Fibroblast of skin of left biceps (primary cell): ENCODE measurements at regions not wholly inside any gene's neighbourhood (a gene's known extent, or its start where the extent isn't known, plus 50 kb on each side); places are given as distances from the start of the nearest gene placed in this dataset.
A peak's percentile ranks its signal among the peaks of the same experiment; 100 is the strongest.
"Not testable (repeated sequence)": the region's sequence is repeated elsewhere in the genome, so short reads cannot be mapped to it uniquely, and the experiment has no call there.

Source experiments
- DNase-seq, 2 experiments: peaks; one replicate each; pipeline ENCODE4 v3.0.0-alpha.2; 2013; ENCODE audit warnings: low read depth in 2 of 2

DNA sequence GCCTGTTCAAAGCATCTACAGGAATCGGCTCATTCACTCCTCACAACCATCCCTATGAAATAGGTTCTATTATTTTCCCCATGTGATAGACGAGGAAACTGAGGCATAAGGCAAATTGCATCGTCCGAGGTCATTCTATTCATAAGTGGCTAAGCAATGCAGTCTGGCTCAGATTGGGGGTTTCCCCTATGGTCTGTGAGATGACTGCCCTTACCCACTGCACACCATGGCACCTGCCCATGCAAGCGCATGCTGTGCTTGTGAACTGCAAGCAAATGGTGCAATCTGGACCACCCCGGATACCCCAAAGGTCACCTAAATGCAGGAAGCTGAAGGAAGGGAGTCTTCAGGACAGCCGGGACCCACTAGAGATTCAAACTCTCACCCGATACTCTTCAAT, 123.4 kb upstream of the SOD1 start:
- DNase-seq: no peak

GRCh38 chr21:31531967-31532366, 127.5 kb upstream of the SOD1 start:
- DNase-seq: no peak

GRCh38 chr21:31530897-31531705, 128.4 kb upstream of the SOD1 start:
- no peak for DNase-seq

- DNase-seq: no peak
Measured at GRCh38 chr21:31530364-31530763, 129.1 kb upstream of the SOD1 start.

DNA sequence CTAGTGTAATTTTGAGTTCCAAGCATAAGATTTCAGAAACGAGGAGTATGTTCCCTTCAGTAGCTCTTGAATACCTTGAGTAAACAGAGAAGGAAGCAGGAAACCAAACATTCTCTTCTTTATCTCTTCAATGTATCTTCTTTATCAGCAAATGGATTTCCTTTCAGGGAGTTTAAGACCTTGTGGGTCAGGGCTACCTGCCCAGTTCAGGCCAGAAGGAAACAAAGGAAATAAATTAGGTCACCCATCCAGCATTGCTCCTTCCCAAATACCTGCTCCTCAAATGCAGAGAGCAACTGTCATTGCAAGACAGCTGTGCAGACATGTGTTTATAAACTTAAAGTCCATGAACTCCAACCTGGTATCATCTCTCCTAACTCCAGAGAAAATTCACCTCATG, 130.1 kb upstream of the SOD1 start:
- DNase-seq: no peak

DNA sequence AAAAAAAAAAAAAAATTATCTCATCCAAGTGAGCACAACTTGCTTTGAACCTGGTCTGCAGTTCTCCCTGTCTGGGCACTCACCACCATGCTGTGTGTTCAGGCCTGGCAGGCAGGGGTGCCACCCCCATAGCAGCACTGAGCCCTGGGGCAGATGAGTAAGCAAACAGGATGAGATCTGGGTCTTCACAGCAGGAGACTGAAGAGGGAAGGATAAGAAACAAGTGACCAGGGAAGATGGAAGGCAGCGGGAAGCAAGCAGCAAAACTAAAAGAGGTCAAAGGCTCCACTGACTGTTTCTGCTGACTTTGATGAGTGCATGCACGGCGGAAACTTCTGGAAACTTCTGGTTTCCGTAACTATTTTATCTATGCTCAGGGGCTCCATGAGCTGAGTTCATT, 133.5 kb upstream of the SOD1 start:
- DNase-seq: no peak

GRCh38 chr21:31524140-31524539, 135.4 kb upstream of the SOD1 start:
- no peak for DNase-seq

- DNase-seq: no peak
Measured at GRCh38 chr21:31521515-31521914, 138.0 kb upstream of the SOD1 start.

DNA sequence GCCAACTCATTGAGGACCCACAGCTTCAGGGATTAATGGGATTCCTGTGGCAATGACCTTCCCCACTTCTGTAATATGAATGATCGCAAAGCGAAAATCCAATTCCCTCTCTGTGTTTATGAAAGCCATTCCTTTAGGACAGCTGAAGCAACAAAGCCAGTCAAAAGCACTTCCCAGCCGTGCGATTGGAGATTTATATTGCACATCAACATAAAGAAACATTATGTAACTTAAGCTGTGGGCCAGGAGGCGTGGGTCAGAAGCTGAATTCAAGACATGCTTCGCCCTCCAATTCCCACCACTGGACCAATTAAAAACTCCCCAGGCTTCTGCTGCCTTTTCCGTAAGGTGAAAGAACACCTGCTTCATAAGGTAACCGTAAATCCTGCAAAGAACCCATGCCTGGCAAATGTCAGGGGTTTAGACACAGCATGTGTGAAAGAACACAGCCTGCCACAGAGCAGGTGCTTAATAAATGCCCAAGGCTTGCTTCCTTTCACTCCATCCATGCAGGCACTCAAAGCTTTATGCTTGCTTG, 138.9 kb upstream of the SOD1 start:
- DNase-seq: no peak

DNA sequence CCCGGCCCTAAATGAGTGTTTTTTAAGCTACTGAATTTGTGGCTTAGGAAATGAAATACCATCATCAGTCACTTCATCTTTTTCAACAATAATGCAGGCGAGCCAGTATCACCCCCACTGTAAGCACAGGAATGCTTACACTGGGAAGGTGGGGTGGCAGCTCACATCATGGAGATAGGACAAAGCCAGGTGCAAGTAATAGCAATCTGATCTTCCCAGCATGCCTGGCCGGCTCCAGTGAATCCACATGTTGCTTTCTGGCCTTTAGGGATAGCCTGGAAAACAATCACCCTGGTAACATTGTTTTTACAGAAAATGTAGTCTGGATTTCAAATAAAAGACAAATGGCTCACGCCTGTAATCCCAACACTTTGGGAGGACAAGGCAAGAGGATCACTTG, 140.9 kb upstream of the SOD1 start:
- no peak for DNase-seq

DNA sequence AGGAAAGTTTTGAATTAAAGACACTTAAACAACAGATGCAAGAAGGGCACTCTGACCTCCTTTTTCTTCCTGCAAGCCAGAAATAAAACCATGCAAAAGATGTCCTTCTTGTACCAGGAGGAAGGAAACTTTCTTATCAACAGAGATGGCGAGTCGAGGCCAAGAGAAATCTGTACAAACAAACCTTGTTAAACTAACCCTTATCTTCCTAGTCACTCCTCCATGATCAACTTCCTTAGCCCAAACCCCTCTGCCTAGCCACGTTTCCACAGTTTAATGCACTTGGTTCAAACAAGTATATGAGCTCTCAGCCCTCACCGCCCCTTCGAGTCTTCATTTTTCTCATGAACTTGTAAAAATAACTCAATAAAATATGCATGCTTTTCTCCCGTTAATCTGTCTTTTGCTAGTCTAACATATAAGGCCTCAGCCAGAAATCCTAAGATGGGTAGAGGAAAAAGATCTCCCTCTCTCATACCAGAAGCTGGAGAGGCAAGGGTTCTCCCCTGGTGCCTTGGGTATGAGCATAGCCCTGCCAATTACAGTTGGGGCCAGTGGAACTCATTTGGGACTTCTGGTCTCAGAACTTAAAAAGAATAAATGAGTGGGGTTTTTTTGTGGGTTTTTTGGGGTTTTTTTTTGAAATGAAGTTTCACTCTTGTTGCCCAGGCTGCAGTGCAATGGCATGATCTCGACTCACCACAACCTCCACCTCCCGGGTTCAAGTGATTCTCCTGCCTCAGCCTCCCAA, 141.7 kb upstream of the SOD1 start:
- DNase-seq: no peak

GRCh38 chr21:31515253-31515652, 144.2 kb upstream of the SOD1 start:
- no peak for DNase-seq

GRCh38 chr21:31514598-31514997, 144.9 kb upstream of the SOD1 start:
- DNase-seq: no peak

- not testable (repeated sequence) for DNase-seq
Measured at GRCh38 chr21:31513541-31513940, 146.0 kb upstream of the SOD1 start.

GRCh38 chr21:31511999-31512398, 147.5 kb upstream of the SOD1 start:
- DNase-seq: not testable (repeated sequence)

- DNase-seq: no peak
Measured at GRCh38 chr21:31511258-31511657, 148.2 kb upstream of the SOD1 start.

DNA sequence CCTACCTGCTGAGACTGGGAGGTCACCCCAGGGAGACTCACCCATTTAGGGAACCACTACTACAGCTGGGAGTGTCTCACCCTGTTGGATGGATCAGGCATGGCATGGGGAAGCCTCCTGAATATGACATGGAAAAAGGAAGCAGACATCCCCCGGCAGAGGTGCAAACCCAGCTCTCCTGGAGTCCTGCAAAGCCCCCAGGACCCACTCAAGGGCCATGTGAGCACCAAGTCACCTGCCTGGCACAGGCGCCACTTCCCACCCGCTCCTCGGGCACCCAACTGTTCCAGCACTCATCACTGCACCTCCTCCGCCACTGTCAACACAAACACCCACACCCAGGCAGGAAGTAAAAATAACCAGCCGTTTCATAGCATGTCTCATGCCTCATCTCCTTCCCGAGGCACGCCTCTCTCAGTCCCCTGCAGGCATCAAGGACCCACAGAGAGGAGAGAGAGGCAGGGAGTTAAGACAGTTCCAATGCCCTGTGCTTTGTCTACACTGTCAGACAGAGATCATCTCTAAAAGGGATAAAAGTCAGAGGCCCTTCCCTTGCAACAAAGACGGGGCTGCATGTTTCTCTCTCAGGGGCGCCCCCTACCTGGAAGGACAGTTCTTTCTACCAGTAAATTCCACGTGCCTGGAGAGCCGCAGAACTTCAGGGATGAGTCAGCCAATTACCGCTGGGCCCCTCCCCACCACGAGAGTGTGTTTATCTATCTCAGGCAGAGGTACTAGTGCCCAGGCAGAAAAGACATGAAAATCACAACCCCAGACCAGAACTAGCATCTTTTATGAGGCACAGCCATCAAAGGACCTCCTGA, 150.1 kb upstream of the SOD1 start:
- peak in 1 of 2 experiments; percentile 3 for DNase-seq

GRCh38 chr21:31505975-31506374, 153.5 kb upstream of the SOD1 start:
- no peak for DNase-seq

- DNase-seq: no peak
Measured at GRCh38 chr21:31503939-31504338, 155.6 kb upstream of the SOD1 start.

- no peak for DNase-seq
Measured at GRCh38 chr21:31503467-31503866, 156.0 kb upstream of the SOD1 start.

DNA sequence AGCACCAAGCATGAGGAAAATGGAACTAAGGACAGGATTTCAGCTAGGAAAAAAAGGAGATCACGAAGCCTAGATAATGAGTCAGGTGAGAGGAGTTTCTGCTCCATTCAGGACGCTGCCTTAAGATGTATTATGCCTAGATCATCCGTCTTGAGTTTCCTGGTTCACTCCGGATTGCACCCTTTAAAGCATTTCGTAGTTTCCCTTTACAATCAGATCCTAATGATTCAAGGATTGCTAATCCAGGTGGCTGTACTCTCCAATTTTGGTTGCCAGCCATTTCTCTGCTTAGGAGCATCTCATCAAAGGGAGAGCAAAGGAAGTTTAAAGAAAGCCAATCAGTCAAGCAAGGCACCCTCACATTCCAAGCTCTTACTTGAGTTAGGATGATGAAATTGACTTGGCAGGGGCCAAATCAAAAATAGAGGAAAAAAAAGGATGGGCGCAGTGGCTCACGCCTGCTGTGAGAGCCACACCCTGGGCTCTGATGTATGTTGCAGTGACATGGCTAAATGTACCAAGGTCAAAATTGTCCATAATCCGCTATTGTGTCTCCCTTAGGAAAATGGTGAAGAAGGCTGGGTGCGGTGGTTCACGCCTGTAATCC, 156.9 kb upstream of the SOD1 start:
- DNase-seq: no peak

- DNase-seq: no peak
Measured at GRCh38 chr21:31501926-31502325, 157.6 kb upstream of the SOD1 start.
